Breast epithelium (tissue), 3 donors: ENCODE measurements at regions not wholly inside any gene's neighbourhood (a gene's known extent, or its start where the extent isn't known, plus 50 kb on each side); places are given as distances from the start of the nearest gene placed in this dataset.

Experiments used
- POLR2AphosphoS5 ChIP-seq, 3 donors: sonication (generic); formaldehyde crosslinking; IDR thresholded peaks; one replicate each; pipeline ENCODE4 v1.6.1; 2017; ENCODE audit warnings: antibody characterized with exemption in 3 of 3
- TF ChIP-seq, protein P1 (sequence below), 3 donors: fragments of 450-650 bp; IDR thresholded peaks; one replicate each; pipeline ENCODE4 v1.5.1; 2016 to 2017; ENCODE audit warnings: antibody characterized with exemption in 3 of 3, mild to moderate bottlenecking in 3 of 3, moderate library complexity in 3 of 3

DNA sequence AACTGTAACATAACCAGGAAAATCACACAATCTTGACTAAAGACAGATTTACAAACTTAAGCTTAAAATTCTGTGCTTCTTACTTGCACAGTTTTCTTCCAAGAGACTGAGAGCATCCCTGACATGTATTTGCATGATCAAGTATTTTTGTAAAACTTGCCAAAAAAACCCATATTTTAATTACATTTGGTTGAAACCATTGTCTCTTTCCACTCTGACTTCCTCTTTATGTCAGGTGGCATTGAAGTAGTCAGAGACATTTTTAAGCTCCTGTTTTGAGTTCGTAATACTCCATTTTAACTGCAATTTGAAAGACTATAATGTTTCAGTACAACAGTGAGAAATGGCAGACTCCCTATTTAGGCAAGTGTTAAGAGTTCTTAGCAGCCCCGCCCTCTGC, 103.6 kb downstream of the ATXN7L3B start:
- no peak for TF ChIP-seq POLR2AphosphoS5 (IDR thresholded peaks at IDR 0.05)
- TF ChIP-seq, protein P1, sequence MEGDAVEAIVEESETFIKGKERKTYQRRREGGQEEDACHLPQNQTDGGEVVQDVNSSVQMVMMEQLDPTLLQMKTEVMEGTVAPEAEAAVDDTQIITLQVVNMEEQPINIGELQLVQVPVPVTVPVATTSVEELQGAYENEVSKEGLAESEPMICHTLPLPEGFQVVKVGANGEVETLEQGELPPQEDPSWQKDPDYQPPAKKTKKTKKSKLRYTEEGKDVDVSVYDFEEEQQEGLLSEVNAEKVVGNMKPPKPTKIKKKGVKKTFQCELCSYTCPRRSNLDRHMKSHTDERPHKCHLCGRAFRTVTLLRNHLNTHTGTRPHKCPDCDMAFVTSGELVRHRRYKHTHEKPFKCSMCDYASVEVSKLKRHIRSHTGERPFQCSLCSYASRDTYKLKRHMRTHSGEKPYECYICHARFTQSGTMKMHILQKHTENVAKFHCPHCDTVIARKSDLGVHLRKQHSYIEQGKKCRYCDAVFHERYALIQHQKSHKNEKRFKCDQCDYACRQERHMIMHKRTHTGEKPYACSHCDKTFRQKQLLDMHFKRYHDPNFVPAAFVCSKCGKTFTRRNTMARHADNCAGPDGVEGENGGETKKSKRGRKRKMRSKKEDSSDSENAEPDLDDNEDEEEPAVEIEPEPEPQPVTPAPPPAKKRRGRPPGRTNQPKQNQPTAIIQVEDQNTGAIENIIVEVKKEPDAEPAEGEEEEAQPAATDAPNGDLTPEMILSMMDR (IDR thresholded peaks at IDR 0.05) = no peak
